GM21619 (cell line): ENCODE measurements at regions not wholly inside any gene's neighbourhood (a gene's known extent, or its start where the extent isn't known, plus 50 kb on each side); places are given as distances from the start of the nearest gene placed in this dataset.
"Not testable (repeated sequence)": the region's sequence is repeated elsewhere in the genome, so short reads cannot be mapped to it uniquely, and the experiment has no call there.

Source experiments
- ATAC-seq: cut with Tn5 transposase; IDR thresholded peaks from one replicate; pipeline ENCODE4 v1.9.1; 2021; ENCODE audit not compliant: unreplicated experiment

DNA sequence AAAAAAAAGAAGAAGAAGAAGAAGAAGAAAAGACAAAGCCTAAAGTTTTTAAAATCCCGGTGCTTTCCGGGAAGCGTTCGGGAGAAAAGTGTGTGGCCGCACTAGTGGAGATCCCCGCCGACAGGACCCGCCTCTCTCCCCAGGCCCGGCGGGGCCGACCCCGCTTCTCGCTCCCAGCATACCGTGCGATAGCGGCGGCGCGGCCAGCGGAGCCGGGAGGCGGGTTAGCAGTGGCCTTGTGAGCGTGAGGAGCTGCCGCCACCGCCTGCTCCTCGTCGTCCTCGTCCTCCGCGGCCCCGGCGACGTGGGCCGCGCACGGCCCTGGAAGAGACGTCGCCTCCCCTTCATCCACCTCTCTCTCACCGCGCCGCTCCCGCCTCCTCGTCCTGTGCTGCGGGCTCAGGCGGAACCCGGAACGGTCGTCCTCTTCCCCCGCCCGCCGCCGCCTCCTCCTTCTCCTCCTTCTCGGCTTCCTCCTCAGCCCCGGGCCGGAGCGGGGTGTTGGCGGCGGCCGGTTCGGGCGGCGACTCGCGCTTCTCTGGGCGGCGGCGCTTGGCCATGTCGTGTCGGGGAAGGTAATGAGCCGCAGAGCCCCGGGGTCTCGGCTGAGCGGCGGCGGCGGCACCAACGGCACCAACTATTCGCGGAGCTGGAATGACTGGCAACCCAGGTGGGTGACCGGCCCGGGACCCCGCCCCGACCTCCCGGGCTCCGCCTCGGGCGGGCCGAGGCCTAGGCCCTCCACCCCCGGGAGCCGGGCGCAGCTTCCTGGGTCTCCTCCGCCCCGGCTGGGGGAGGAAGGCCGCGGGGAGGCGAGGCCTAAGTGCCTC is 62.6 kb upstream of the CDR2 start:
- ATAC-seq = peak; percentile 76

DNA sequence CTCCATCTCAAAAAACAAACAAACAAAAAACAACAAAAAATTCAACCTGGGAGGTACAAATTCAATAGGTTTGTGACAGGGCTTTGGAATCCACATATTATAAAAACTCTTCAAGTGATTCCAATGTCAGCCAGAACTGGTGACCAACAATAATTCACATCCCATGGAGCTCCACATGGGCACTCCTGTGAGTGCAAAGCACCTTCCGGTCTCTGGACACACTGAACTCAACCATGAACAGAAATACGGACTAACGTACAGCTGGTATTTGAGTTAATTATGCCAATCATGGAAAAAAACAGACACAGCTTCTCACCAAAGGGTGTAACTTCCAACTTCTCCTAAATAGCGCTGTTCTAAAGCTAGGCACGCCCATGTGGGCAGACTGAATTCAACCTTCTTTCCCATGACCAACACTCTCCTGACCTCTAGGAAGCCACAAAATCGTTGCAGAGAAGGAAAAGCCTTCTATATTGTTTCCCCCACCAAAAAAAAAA is 62.0 kb upstream of the CDR2 start:
- ATAC-seq = peak; percentile 25

DNA sequence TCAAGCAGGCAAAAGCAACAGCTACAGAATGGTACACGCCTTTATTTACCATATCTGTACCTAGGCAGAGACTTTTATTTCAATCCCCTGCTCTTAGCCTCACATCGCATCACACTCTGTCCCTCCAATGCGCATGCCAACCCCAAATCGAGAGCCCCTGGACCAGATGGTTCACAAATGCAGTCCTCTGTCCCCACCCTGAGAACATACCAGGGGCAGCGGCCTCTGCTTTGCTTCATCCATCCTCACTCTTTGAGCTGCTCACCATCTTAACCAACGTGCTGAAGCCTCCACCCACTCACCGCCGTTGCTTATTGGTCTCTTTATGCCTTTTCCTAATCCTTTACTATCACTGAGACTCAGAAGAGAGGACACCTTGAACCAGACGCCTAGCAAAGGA is 56.9 kb upstream of the CDR2 start:
- ATAC-seq = not testable (repeated sequence)

DNA sequence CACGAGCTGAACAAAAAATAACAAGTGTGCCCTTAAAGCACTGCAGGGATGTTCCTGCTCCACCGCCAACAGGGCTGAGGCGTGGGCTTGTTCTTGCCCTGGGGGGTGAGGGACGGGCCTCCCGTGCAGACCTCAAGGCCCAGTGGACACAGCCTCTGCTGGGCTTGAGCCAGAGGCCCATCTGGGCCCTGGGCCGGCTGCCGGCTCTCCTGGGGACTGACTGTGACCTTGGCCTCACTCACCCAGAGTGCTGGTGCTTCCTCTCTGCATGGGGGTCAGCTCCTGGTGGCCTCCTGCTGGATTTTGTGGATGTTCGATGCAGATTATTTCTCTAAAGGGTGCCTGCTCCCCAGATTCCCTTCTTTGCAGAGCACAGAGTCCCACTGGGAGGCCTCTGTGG is 54.2 kb upstream of the CDR2 start:
- no peak for ATAC-seq

DNA sequence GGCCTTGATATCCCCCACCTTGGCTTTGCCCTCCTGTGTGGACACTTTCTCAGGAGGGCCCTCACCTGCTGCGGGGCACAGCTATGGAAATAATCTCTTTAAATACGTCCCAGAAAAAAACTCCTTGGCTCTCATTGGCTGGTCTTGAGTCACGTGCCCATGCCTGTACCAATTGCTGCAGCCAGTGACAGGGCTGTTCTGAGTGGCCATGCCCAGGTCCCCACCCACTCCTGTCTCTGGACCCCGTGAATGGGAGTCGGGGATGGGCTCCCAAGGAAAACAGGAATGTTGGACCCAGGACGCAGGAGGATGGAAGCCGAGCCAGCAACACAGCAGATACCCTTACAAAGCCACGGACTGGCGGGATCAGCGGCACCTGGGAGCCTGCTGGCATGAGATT is 53.1 kb upstream of the CDR2 start:
- ATAC-seq = no peak

GRCh38 chr16:22425847-22426246 is 51.4 kb upstream of the CDR2 start:
- no peak for ATAC-seq

- no peak for ATAC-seq
Measured at GRCh38 chr16:22425036-22425801, 50.8 kb upstream of the CDR2 start.

GRCh38 chr16:22424161-22424937 is 49.9 kb upstream of the CDR2 start:
- ATAC-seq = no peak
